GM23248 (cell line): ENCODE measurements at regions not wholly inside any gene's neighbourhood (a gene's known extent, or its start where the extent isn't known, plus 50 kb on each side); places are given as distances from the start of the nearest gene placed in this dataset.

Experiments
- EZH2 ChIP-seq: fragments of 200-600 bp; sonication (generic); IDR thresholded peaks from 2 replicates; pipeline ENCODE4 v1.6.1; 2018; ENCODE audit warnings: antibody characterized with exemption, mild to moderate bottlenecking; ENCODE audit not compliant: insufficient read depth, poor library complexity, severe bottlenecking
- EZH2phosphoT487 ChIP-seq: fragments of 200-600 bp; sonication (generic); IDR thresholded peaks from 2 replicates; pipeline ENCODE4 v1.6.1; 2018; ENCODE audit warnings: antibody characterized with exemption, moderate library complexity, mild to moderate bottlenecking, low read depth; ENCODE audit not compliant: insufficient read depth

DNA sequence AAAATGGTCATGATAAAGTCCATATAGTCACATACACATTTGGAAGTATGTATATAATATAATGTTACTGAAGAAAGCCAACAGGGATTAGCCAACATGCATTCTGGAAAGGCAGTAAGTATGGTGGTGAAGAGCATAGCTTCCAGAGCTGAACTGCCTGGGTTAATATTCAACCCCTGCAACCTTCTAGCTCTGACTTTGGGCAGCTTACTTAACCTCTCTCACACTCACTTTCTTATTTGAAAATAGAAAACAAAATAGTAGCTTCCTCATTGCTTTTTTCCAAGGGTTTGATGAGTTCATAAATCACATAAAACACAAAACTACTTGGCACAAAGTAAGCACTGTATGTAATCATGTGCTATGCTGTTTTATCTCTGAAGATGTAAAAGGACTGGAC lies 216.4 kb downstream of the CHIC2 start:
- TF ChIP-seq EZH2 (no peak), EZH2phosphoT487 (no peak)
